ENCODE measurements at regions not wholly inside any gene's neighbourhood (a gene's known extent, or its start where the extent isn't known, plus 50 kb on each side); places are given as distances from the start of the nearest gene placed in this dataset.

DNA sequence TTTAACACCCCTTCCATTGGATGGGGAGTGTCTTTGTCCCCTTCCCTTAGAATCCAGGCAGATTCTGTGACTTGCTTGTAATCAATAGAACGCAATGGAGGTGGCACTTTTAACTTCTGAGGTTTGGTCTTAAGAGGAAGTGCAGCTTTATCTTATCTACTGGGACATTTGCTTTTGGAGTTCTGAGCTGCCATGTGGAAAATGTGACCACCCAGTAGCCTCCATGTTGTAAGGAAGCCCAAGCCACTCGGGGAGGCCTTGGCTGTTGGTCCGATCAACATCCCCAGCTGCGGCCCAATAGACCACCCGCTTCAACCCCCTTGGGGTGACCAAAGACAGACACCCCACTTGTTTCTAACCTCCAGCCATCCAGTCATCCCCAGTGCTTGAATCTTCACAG lies 86.3 kb upstream of the FAM171A1 start:
- peaks cover 20% of the 10 kb centered on the region for H3K4me1 ChIP-seq (ENCODE audit: insufficient read depth)
- peaks cover 19% of the 10 kb centered on the region for H3F3A ChIP-seq (ENCODE audit: insufficient read depth)
- H3K36me3 ChIP-seq (ENCODE audit: low read depth), result no peaks in the 10 kb centered on the region
- H3K27ac ChIP-seq, result no peak overlapping the region
- H3K79me2 ChIP-seq (ENCODE audit: insufficient read depth), result no peaks in the 10 kb centered on the region
- H3K9me2 ChIP-seq (ENCODE audit: insufficient read depth), result no peaks in the 10 kb centered on the region
- no peaks in the 10 kb centered on the region for H3K27me3 ChIP-seq (replicated peaks; ENCODE audit: insufficient read depth)
- H3K4me3 ChIP-seq, result no peak overlapping the region
- H3K4me2 ChIP-seq (ENCODE audit: unreplicated experiment), result no peak overlapping the region
- 93 to 96% methylated on average over 5 of the region's 5 CpGs for WGBS, 2 experiments (ENCODE audit: low coverage in 1 of 2, low lambda C conversion rate in 2 of 2, missing lambda C conversion rate in 2 of 2)
- no peaks in the 10 kb centered on the region for H4K20me1 ChIP-seq (ENCODE audit: insufficient read depth)
- in situ Hi-C loops (cut with MboI), result no loop called here
- DNase-seq, result no peak
- H2AFZ ChIP-seq, result no peak overlapping the region
- TF ChIP-seq EZH2 (IDR thresholded peaks at IDR 0.05; ENCODE audit: insufficient read depth, poor library complexity, severe bottlenecking) (no peak), EZH2phosphoT487 (IDR thresholded peaks at IDR 0.05; ENCODE audit: insufficient read depth, low read depth) (no peak)
- no peak overlapping the region for H3K9ac ChIP-seq
- no peaks in the 10 kb centered on the region for H3K9me3 ChIP-seq (ENCODE audit: low read depth)

DNA sequence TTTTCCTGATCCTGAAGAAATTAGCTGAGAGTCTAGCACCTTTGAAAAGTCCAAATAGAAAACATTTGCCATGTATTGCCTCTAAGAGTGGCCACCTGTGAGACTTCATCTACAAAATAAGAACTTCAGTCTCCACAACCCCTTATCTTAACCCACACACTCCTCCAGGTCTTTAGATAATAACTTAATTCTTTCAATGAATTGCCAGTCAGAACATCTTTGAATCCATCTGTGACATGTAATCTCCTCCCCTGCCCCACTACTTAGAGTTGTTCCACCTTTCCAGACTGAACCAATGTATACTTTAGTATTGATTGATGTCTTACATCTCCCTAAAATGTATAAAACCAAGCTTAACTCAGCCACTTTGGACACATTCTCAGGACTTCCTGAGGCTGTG lies 84.4 kb upstream of the FAM171A1 start:
- Histone ChIP-seq H3K4me1 (ENCODE audit: insufficient read depth) (peaks cover 1% of the 10 kb centered on the region), H3K27ac (no peak overlapping the region), H3K4me3 (no peak overlapping the region), H3K9ac (no peak overlapping the region), H3F3A (ENCODE audit: insufficient read depth) (0 out of 2 replicates have a peak, but pooled peaks cover 2% of the 10 kb centered on the region), H4K20me1 (ENCODE audit: insufficient read depth) (no peaks in the 10 kb centered on the region), H3K27me3 (replicated peaks; ENCODE audit: insufficient read depth) (peaks cover 7% of the 10 kb centered on the region; the same call in 1 of the 2 replicates), H3K79me2 (ENCODE audit: insufficient read depth) (no peaks in the 10 kb centered on the region), H3K4me2 (ENCODE audit: unreplicated experiment) (no peak overlapping the region), H3K9me2 (ENCODE audit: insufficient read depth) (no peaks in the 10 kb centered on the region), H2AFZ (no peak overlapping the region), H3K9me3 (ENCODE audit: low read depth) (no peaks in the 10 kb centered on the region), H3K36me3 (ENCODE audit: low read depth) (no peaks in the 10 kb centered on the region)
- no peak for TF ChIP-seq EZH2 (IDR thresholded peaks at IDR 0.05; ENCODE audit: insufficient read depth, poor library complexity, severe bottlenecking)
- TF ChIP-seq EZH2phosphoT487 (IDR thresholded peaks at IDR 0.05; ENCODE audit: insufficient read depth, low read depth), result no peak
- DNase-seq, result no peak
- in situ Hi-C loops (cut with MboI), result no loop called here

DNA sequence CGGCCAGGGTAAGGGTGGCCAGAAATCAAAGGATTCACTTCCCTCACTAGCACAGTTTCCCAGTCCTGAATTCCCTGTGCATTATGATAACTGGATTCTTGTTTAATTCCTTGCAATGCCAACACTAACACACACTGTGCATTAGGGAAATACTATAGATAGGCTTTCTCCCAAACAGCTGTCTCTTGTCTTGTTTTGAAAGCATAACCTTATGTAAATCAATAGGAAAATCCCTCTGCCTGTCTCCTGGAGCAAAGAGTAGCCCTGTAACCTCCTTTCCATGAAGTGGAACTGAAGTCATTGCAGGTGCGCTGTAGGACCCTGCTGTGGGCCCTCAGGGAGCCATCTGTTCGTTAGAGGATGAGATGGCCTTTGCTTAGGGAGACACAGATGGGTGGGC lies 82.8 kb upstream of the FAM171A1 start:
- Histone ChIP-seq H3K36me3 (ENCODE audit: low read depth) (no peaks in the 10 kb centered on the region), H3K9me3 (ENCODE audit: low read depth) (no peaks in the 10 kb centered on the region)

DNA sequence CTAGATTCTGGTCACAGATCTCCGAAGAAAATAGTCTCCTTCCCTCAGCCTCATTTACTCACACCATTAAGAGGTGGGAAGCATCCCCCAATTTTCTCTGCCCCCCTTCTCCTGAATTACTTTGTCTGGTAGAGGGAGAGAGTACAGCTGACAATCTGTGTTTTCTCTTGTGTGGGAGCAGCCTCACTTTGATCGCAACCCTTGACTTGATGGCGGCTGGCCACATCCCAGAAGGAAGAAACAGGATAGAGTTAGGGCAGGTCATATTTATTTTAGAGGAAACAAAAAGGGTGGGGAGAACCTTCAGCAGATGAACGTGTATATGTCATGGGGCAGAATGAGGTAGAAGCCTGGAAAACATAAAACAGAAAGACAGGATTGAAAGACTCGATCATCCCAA lies 82.4 kb upstream of the FAM171A1 start:
- no peaks in the 10 kb centered on the region for H3K9me3 ChIP-seq (ENCODE audit: low read depth)

More for the DNA sequence above, 82.8 kb upstream of the FAM171A1 start:
- 59 to 65% methylated on average over 3 of the region's 3 CpGs for WGBS, 2 experiments (ENCODE audit: low coverage in 1 of 2, low lambda C conversion rate in 2 of 2, missing lambda C conversion rate in 2 of 2)
- H3K9me2 ChIP-seq (ENCODE audit: insufficient read depth), result no peaks in the 10 kb centered on the region
- no peaks in the 10 kb centered on the region for H3F3A ChIP-seq (ENCODE audit: insufficient read depth)
- H3K9ac ChIP-seq, result no peak overlapping the region
- TF ChIP-seq EZH2 (IDR thresholded peaks at IDR 0.05; ENCODE audit: insufficient read depth, poor library complexity, severe bottlenecking) (no peak), EZH2phosphoT487 (IDR thresholded peaks at IDR 0.05; ENCODE audit: insufficient read depth, low read depth) (no peak)
- H3K79me2 ChIP-seq (ENCODE audit: insufficient read depth), result no peaks in the 10 kb centered on the region
- peaks cover 7% of the 10 kb centered on the region; the same call in 1 of the 2 replicates for H3K27me3 ChIP-seq (replicated peaks; ENCODE audit: insufficient read depth)
- no peaks in the 10 kb centered on the region for H4K20me1 ChIP-seq (ENCODE audit: insufficient read depth)
- in situ Hi-C loops (cut with MboI), result no loop called here
- H3K4me1 ChIP-seq (ENCODE audit: insufficient read depth), result no peaks in the 10 kb centered on the region
- no peak for DNase-seq
- no peak overlapping the region for H3K4me2 ChIP-seq (ENCODE audit: unreplicated experiment)
- no peak overlapping the region for H2AFZ ChIP-seq
- H3K4me3 ChIP-seq, result no peak overlapping the region
- H3K27ac ChIP-seq, result no peak overlapping the region

DNA sequence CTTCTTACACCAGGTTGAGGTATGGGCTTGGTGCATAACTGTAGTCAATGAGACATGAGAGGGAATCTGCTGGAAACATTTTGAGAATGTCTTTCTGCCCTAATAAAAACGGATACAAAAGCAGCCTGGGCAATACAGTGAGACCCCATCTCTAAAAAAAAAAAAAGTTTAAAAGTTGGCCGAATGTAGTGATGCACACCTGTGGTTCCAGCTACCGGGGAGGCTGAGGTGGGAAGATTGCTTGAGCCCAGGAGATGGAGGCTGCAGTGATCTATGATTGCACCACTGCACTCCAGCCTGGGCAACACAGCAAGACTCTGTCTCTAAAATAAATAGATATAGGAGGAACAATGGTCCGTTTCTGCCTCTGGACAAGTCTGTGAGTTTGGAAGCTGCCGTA lies 81.5 kb upstream of the FAM171A1 start:
- Histone ChIP-seq H3K9me2 (ENCODE audit: insufficient read depth) (no peaks in the 10 kb centered on the region), H4K20me1 (ENCODE audit: insufficient read depth) (no peaks in the 10 kb centered on the region), H3K9me3 (ENCODE audit: low read depth) (no peaks in the 10 kb centered on the region), H3K4me3 (no peak overlapping the region), H3K4me2 (ENCODE audit: unreplicated experiment) (no peak overlapping the region), H3K79me2 (ENCODE audit: insufficient read depth) (no peaks in the 10 kb centered on the region), H3F3A (ENCODE audit: insufficient read depth) (no peaks in the 10 kb centered on the region), H3K36me3 (ENCODE audit: low read depth) (no peaks in the 10 kb centered on the region), H3K9ac (no peak overlapping the region), H3K4me1 (ENCODE audit: insufficient read depth) (no peaks in the 10 kb centered on the region), H3K27me3 (replicated peaks; ENCODE audit: insufficient read depth) (peaks cover 7% of the 10 kb centered on the region; the same call in 1 of the 2 replicates), H3K27ac (no peak overlapping the region), H2AFZ (no peak overlapping the region)
- in situ Hi-C loops (cut with MboI), result no loop called here
- DNase-seq, result no peak
- TF ChIP-seq EZH2phosphoT487 (IDR thresholded peaks at IDR 0.05; ENCODE audit: insufficient read depth, low read depth), result no peak
- TF ChIP-seq EZH2 (IDR thresholded peaks at IDR 0.05; ENCODE audit: insufficient read depth, poor library complexity, severe bottlenecking), result no peak
- 64 to 71% methylated on average over 5 of the region's 5 CpGs for WGBS, 2 experiments (ENCODE audit: low coverage in 1 of 2, low lambda C conversion rate in 2 of 2, missing lambda C conversion rate in 2 of 2)

More for the DNA sequence above, 82.4 kb upstream of the FAM171A1 start:
- no peak overlapping the region for H3K27ac ChIP-seq
- no peak overlapping the region for H3K4me2 ChIP-seq (ENCODE audit: unreplicated experiment)
- TF ChIP-seq EZH2 (IDR thresholded peaks at IDR 0.05; ENCODE audit: insufficient read depth, poor library complexity, severe bottlenecking), result no peak
- H3F3A ChIP-seq (ENCODE audit: insufficient read depth), result no peaks in the 10 kb centered on the region
- DNase-seq, result no peak
- peaks cover 7% of the 10 kb centered on the region; the same call in 1 of the 2 replicates for H3K27me3 ChIP-seq (replicated peaks; ENCODE audit: insufficient read depth)
- no peaks in the 10 kb centered on the region for H3K9me2 ChIP-seq (ENCODE audit: insufficient read depth)
- no peaks in the 10 kb centered on the region for H3K79me2 ChIP-seq (ENCODE audit: insufficient read depth)
- no peaks in the 10 kb centered on the region for H4K20me1 ChIP-seq (ENCODE audit: insufficient read depth)
- no peaks in the 10 kb centered on the region for H3K4me1 ChIP-seq (ENCODE audit: insufficient read depth)
- H3K9ac ChIP-seq, result no peak overlapping the region
- H3K36me3 ChIP-seq (ENCODE audit: low read depth), result no peaks in the 10 kb centered on the region
- no peak overlapping the region for H3K4me3 ChIP-seq
- 43 to 55% methylated on average over 5 of the region's 5 CpGs for WGBS, 2 experiments (ENCODE audit: low coverage in 1 of 2, low lambda C conversion rate in 2 of 2, missing lambda C conversion rate in 2 of 2)
- in situ Hi-C loops (cut with MboI), result no loop called here
- H2AFZ ChIP-seq, result no peak overlapping the region

Measured in GM23248 (cell line).